WERI-Rb-1 (cell line): ENCODE measurements at regions not wholly inside any gene's neighbourhood (a gene's known extent, or its start where the extent isn't known, plus 50 kb on each side); places are given as distances from the start of the nearest gene placed in this dataset.

ENCODE experiments used
- DNase-seq: peaks from one replicate; pipeline ENCODE4 v3.0.0-alpha.2; 2020
- H3K27ac ChIP-seq: fragments of 250-450 bp; sonication (Bioruptor Pico); 2 replicates; pipeline ENCODE4 v1.5.1; 2020; ENCODE audit warnings: mild to moderate bottlenecking, moderate library complexity
- H3K27me3 ChIP-seq: fragments of 250-450 bp; sonication (Bioruptor Pico); 2 replicates; pipeline ENCODE4 v1.5.1; 2021; ENCODE audit warnings: mild to moderate bottlenecking, low read depth, moderate library complexity; ENCODE audit not compliant: insufficient read depth, severe bottlenecking
- H3K36me3 ChIP-seq: fragments of 250-450 bp; sonication (Bioruptor Pico); 2 replicates; pipeline ENCODE4 v1.5.1; 2020; ENCODE audit warnings: mild to moderate bottlenecking, moderate library complexity
- H3K4me3 ChIP-seq: 2 replicates; pipeline ENCODE4 v1.5.1; 2011; ENCODE audit warnings: low read depth, mild to moderate bottlenecking, control low read depth, low read length
- H3K9me3 ChIP-seq: fragments of 250-450 bp; sonication (Bioruptor Pico); 2 replicates; pipeline ENCODE4 v1.5.1; 2021; ENCODE audit warnings: mild to moderate bottlenecking, moderate library complexity; ENCODE audit not compliant: severe bottlenecking
- TF ChIP-seq, protein P1 (sequence below): IDR thresholded peaks from 2 replicates; pipeline ENCODE4 v1.5.1; 2011; ENCODE audit warnings: low read depth, mild to moderate bottlenecking, control low read depth, inconsistent platforms, low read length

GRCh38 chr2:208830203-208830602 is 423.6 kb downstream of the PTH2R start:
- no peak overlapping the region for H3K27ac ChIP-seq
- no peak for DNase-seq
- peaks cover 2% of the 10 kb centered on the region for H3K9me3 ChIP-seq
- no peak overlapping the region for H3K4me3 ChIP-seq
- H3K27me3 ChIP-seq, result no peaks in the 10 kb centered on the region
- TF ChIP-seq, protein P1, sequence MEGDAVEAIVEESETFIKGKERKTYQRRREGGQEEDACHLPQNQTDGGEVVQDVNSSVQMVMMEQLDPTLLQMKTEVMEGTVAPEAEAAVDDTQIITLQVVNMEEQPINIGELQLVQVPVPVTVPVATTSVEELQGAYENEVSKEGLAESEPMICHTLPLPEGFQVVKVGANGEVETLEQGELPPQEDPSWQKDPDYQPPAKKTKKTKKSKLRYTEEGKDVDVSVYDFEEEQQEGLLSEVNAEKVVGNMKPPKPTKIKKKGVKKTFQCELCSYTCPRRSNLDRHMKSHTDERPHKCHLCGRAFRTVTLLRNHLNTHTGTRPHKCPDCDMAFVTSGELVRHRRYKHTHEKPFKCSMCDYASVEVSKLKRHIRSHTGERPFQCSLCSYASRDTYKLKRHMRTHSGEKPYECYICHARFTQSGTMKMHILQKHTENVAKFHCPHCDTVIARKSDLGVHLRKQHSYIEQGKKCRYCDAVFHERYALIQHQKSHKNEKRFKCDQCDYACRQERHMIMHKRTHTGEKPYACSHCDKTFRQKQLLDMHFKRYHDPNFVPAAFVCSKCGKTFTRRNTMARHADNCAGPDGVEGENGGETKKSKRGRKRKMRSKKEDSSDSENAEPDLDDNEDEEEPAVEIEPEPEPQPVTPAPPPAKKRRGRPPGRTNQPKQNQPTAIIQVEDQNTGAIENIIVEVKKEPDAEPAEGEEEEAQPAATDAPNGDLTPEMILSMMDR, result no peak
- no peaks in the 10 kb centered on the region for H3K36me3 ChIP-seq

DNA sequence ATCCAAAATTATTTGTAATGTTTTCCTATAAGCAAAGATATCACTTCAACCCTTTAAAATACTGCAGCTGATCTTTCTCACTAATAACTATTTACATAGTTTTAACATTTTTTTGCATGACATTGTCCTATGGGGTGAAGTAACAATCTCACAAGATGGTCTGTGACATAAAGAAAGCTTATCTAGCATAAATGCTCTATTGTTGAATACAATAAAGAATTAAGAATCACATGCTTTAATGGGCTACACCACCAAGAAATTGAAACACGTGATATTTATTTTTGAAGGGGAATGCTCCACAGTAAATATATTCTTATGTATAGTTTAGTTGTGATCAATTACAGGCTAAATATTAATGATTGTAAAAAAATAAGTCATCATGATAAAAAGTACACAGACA is 441.1 kb downstream of the PTH2R start:
- Histone ChIP-seq H3K9me3 (no peaks in the 10 kb centered on the region), H3K27me3 (no peaks in the 10 kb centered on the region), H3K27ac (no peak overlapping the region), H3K36me3 (no peaks in the 10 kb centered on the region), H3K4me3 (no peak overlapping the region)
- DNase-seq, result no peak
- TF ChIP-seq, protein P1, result no peak

DNA sequence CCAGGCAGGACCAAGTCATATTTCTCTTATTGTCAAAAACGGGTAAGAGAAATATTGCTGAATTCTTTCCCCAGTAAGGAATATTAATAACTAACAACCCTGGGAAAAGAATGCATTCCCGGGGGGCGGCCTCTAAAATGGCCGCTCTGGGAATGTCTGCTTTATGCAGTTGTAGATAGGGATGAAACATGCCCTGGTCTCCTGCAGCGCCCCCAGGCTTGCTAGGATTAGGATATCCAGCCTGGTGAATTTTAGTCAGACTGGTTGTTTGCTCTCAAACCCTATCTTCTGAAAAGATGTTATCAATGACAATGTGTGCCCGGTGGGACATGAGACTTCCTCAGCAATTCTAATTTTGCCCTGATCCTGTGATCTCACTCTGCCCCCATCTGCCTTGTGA is 448.1 kb downstream of the PTH2R start:
- H3K36me3 ChIP-seq, result no peaks in the 10 kb centered on the region
- H3K9me3 ChIP-seq, result peaks cover 9% of the 10 kb centered on the region
- no peak for DNase-seq
- H3K27ac ChIP-seq, result no peak overlapping the region
- TF ChIP-seq, protein P1, result no peak
- no peaks in the 10 kb centered on the region for H3K27me3 ChIP-seq
- no peak overlapping the region for H3K4me3 ChIP-seq

- Histone ChIP-seq H3K9me3 (no peaks in the 10 kb centered on the region), H3K27ac (no peak overlapping the region), H3K4me3 (no peak overlapping the region), H3K27me3 (no peaks in the 10 kb centered on the region), H3K36me3 (no peaks in the 10 kb centered on the region)
- TF ChIP-seq, protein P1, result no peak
- DNase-seq, result no peak
Observed at GRCh38 chr2:208867374-208867773, 460.8 kb downstream of the PTH2R start.

DNA sequence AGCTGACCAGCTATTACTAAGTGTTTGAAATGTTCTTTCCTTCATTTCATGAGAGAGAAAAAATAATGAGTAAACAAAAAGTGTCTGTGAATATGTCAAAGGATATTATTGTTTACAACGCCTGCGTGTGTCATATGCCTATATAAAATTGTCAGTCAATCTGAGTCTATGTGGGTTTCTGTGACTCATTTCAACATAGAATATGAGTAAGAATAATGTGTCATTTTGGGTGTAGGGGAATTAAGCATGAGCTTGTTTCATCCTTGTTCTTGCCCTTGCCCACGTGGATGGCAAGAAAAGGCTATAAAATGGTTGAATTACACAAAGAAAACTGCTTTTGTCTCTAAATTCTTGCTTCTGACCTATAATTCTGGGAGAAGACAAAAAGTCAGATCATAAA is 466.0 kb downstream of the PTH2R start:
- no peak for DNase-seq
- H3K36me3 ChIP-seq, result no peaks in the 10 kb centered on the region
- TF ChIP-seq, protein P1, result no peak

DNA sequence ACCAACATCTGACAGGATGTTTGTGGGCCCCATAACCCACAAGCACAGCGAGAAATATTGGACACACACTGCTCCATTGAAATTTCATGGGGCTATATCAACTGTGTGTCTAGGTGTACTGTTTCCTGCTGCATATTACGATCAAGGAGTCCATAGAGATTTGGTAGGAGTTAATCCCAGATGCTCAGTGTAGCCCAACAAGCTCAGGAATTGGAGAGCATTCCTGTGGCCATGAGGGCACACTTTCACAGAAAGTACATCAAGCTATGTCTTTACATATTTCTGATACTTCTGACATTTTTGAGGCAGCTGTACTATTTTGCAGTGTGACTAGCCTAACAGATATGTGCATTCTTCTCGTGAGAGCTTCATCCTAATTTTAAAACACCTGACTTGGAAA is 473.1 kb downstream of the PTH2R start:
- Histone ChIP-seq H3K27ac (no peak overlapping the region), H3K9me3 (no peaks in the 10 kb centered on the region), H3K4me3 (no peak overlapping the region), H3K36me3 (no peaks in the 10 kb centered on the region), H3K27me3 (no peaks in the 10 kb centered on the region)
- TF ChIP-seq, protein P1, result no peak
- no peak for DNase-seq

More for the DNA sequence above, 466.0 kb downstream of the PTH2R start:
- H3K9me3 ChIP-seq, result no peaks in the 10 kb centered on the region
- H3K27ac ChIP-seq, result no peak overlapping the region
- H3K4me3 ChIP-seq, result no peak overlapping the region
- H3K27me3 ChIP-seq, result no peaks in the 10 kb centered on the region
